ENCODE measurements at regions not wholly inside any gene's neighbourhood (a gene's known extent, or its start where the extent isn't known, plus 50 kb on each side); places are given as distances from the start of the nearest gene placed in this dataset.

- DNase-seq (ENCODE audit: insufficient read length, low spot score, missing footprints), result no peak
- Histone ChIP-seq H3K9me3 (ENCODE audit: low read depth, low read length) (no peaks in the 10 kb centered on the region), H3K27ac (ENCODE audit: low read depth, low read length) (no peak overlapping the region), H3K27me3 (ENCODE audit: insufficient read depth, low read length) (peaks cover 28% of the 10 kb centered on the region), H3K36me3 (ENCODE audit: insufficient read depth, low read length) (no peaks in the 10 kb centered on the region), H3K4me1 (ENCODE audit: insufficient read depth, low read length) (no peaks in the 10 kb centered on the region), H2AFZ (ENCODE audit: low read length) (no peak overlapping the region), H4K20me1 (ENCODE audit: insufficient read depth, low read length) (peaks cover 4% of the 10 kb centered on the region), H3K4me2 (ENCODE audit: insufficient read depth, low read length) (no peak overlapping the region), H3K4me3 (ENCODE audit: insufficient read depth, low read length) (no peak overlapping the region), H3K79me2 (ENCODE audit: insufficient read depth, low read length) (no peaks in the 10 kb centered on the region)
- TF ChIP-seq CTCF (IDR thresholded peaks at IDR 0.05; ENCODE audit: extremely low read depth, low read depth, low read length), result no peak
Measured at GRCh38 chrX:109299091-109299490, 182.8 kb downstream of the GUCY2F start.

GRCh38 chrX:109294097-109294814, 187.6 kb downstream of the GUCY2F start:
- no peak for DNase-seq (ENCODE audit: insufficient read length, low spot score, missing footprints)
- no peaks in the 10 kb centered on the region for H3K4me1 ChIP-seq (ENCODE audit: insufficient read depth, low read length)
- no peak overlapping the region for H3K4me3 ChIP-seq (ENCODE audit: insufficient read depth, low read length)
- no peak overlapping the region for H3K27ac ChIP-seq (ENCODE audit: low read depth, low read length)
- H2AFZ ChIP-seq (ENCODE audit: low read length), result no peak overlapping the region
- H3K27me3 ChIP-seq (ENCODE audit: insufficient read depth, low read length), result peaks cover 9% of the 10 kb centered on the region
- H3K36me3 ChIP-seq (ENCODE audit: insufficient read depth, low read length), result no peaks in the 10 kb centered on the region
- H3K79me2 ChIP-seq (ENCODE audit: insufficient read depth, low read length), result no peaks in the 10 kb centered on the region
- H3K4me2 ChIP-seq (ENCODE audit: insufficient read depth, low read length), result no peak overlapping the region
- no peak for TF ChIP-seq CTCF (IDR thresholded peaks at IDR 0.05; ENCODE audit: extremely low read depth, low read depth, low read length)
- H3K9me3 ChIP-seq (ENCODE audit: low read depth, low read length), result no peaks in the 10 kb centered on the region
- H4K20me1 ChIP-seq (ENCODE audit: insufficient read depth, low read length), result peaks cover 4% of the 10 kb centered on the region

DNA sequence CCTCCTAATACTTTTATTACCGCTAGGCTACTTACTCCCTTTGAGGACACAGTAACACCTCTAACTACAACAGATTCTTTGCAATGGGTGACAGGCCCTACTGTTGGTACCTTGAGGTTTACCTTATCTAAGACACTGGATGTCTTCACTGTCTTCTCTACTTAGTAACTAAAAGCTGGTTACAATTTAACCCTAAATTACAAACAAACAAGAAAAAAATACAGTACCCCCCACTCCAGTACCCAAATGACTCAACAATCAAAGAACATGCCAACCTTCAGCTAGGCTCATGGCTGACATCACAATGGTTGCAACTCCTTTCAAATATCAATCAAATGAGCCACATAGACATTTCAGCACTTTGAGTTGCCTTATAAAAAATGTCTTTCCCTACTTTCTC, 198.0 kb downstream of the GUCY2F start:
- Histone ChIP-seq H3K27me3 (ENCODE audit: insufficient read depth, low read length) (no peaks in the 10 kb centered on the region), H3K4me2 (ENCODE audit: insufficient read depth, low read length) (no peak overlapping the region), H3K79me2 (ENCODE audit: insufficient read depth, low read length) (no peaks in the 10 kb centered on the region), H3K36me3 (ENCODE audit: insufficient read depth, low read length) (no peaks in the 10 kb centered on the region), H4K20me1 (ENCODE audit: insufficient read depth, low read length) (no peaks in the 10 kb centered on the region), H3K27ac (ENCODE audit: low read depth, low read length) (no peak overlapping the region), H3K9me3 (ENCODE audit: low read depth, low read length) (no peaks in the 10 kb centered on the region), H3K4me3 (ENCODE audit: insufficient read depth, low read length) (no peak overlapping the region), H2AFZ (ENCODE audit: low read length) (no peak overlapping the region), H3K4me1 (ENCODE audit: insufficient read depth, low read length) (no peaks in the 10 kb centered on the region)
- DNase-seq (ENCODE audit: insufficient read length, low spot score, missing footprints), result no peak
- TF ChIP-seq CTCF (IDR thresholded peaks at IDR 0.05; ENCODE audit: extremely low read depth, low read depth, low read length), result no peak

- DNase-seq (ENCODE audit: insufficient read length, low spot score, missing footprints), result no peak
- Histone ChIP-seq H3K4me2 (ENCODE audit: insufficient read depth, low read length) (no peak overlapping the region), H2AFZ (ENCODE audit: low read length) (no peak overlapping the region), H3K36me3 (ENCODE audit: insufficient read depth, low read length) (no peaks in the 10 kb centered on the region), H3K9me3 (ENCODE audit: low read depth, low read length) (no peaks in the 10 kb centered on the region), H3K79me2 (ENCODE audit: insufficient read depth, low read length) (no peaks in the 10 kb centered on the region), H3K27ac (ENCODE audit: low read depth, low read length) (no peak overlapping the region), H3K27me3 (ENCODE audit: insufficient read depth, low read length) (no peaks in the 10 kb centered on the region), H3K4me1 (ENCODE audit: insufficient read depth, low read length) (no peaks in the 10 kb centered on the region), H3K4me3 (ENCODE audit: insufficient read depth, low read length) (no peak overlapping the region), H4K20me1 (ENCODE audit: insufficient read depth, low read length) (no peaks in the 10 kb centered on the region)
- no peak for TF ChIP-seq CTCF (IDR thresholded peaks at IDR 0.05; ENCODE audit: extremely low read depth, low read depth, low read length)
Measured at GRCh38 chrX:109281483-109282275, 200.2 kb downstream of the GUCY2F start.
